Lower leg skin (tissue), 4 donors: ENCODE measurements at regions not wholly inside any gene's neighbourhood (a gene's known extent, or its start where the extent isn't known, plus 50 kb on each side); places are given as distances from the start of the nearest gene placed in this dataset.
"Not testable (repeated sequence)": the region's sequence is repeated elsewhere in the genome, so short reads cannot be mapped to it uniquely, and the experiment has no call there.

Experiments
- DNase-seq, 2 donors: peaks; one replicate each; pipeline ENCODE4 v3.0.0-alpha.2; 2019; ENCODE audit warnings: low spot score in 2 of 2
- H3K4me3 ChIP-seq: fragments of 200-600 bp; sonication (generic); 2 replicates; pipeline ENCODE4 v1.5.1; 2017; ENCODE audit warnings: mild to moderate bottlenecking, low read depth; ENCODE audit not compliant: poor library complexity, severe bottlenecking
- CTCF ChIP-seq, 3 donors: fragments of 450-650 bp; IDR thresholded peaks; one replicate each; pipeline ENCODE4 v1.5.1; 2016; ENCODE audit warnings: antibody characterized with exemption in 3 of 3, mild to moderate bottlenecking in 3 of 3, moderate library complexity in 2 of 3
- POLR2A ChIP-seq, 2 donors: fragments of 450-650 bp; IDR thresholded peaks; one replicate each; pipeline ENCODE4 v1.6.1; 2016 to 2017; ENCODE audit warnings: antibody characterized with exemption in 2 of 2, mild to moderate bottlenecking in 1 of 2, moderate library complexity in 1 of 2
- WGBS, 2 donors: methylation state at CpG; one replicate each; pipeline ENCODE4 v1.1.5; 2018; 5-methylcytosine and 5-hydroxymethylcytosine counted together
- intact Hi-C: fragments of 100-400 bp; cut with DNase I; formaldehyde crosslinking; loops from one replicate; pipeline ENCODE4 v1.15.0; 2023; ENCODE audit warnings: low total_unique reads

GRCh38 chr3:177658354-177658753, 461.1 kb upstream of the TBL1XR1 start:
- no peak for TF ChIP-seq POLR2A (IDR thresholded peaks at IDR 0.05)
- no peak for TF ChIP-seq CTCF (IDR thresholded peaks at IDR 0.05)
- intact Hi-C loops: no loop called here
- no peak for DNase-seq
- no peak overlapping the region for H3K4me3 ChIP-seq

DNA sequence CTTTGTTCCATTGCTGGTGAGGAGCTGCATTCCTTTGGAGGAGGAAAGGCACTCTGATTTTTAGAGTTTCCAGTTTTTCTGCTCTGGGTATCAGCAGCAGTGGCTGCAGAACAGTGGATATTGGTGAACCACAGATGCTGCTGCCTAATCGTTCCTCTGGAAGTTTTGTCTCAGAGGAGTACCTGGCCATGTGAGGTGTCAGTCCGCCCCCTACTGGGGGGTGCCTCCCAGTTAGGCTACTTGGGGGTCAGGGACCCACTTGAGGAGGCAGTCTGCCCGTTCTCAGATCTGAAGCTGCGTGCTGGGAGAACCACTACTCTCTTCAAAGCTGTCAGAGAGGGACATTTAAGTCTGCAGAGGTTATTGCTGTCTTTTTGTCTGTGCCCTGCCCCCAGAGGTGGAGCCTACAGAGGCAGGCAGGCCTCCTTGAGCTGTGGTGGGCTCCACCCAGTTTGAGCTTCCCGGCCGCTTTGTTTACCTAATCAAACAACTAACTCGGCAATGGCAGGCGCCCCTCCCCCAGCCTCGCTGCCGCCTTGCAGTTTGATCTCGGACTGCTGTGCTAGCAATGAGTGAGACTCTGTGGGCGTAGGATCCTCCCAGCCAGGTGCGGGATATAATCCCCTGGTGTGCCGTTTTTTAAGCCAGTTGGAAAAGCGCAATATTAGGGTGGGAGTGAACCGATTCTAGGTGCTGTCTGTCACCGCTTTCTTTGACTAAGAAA, 467.3 kb upstream of the TBL1XR1 start:
- 96 to 97% methylated on average over 4 to 9 of the region's 17 CpGs for WGBS, 2 donors
- H3K4me3 ChIP-seq, DNase-seq, intact Hi-C loops: not testable (repeated sequence)

- no peak overlapping the region for H3K4me3 ChIP-seq
- WGBS, 2 donors: 92 to 98% methylated on average over 8 to 9 of the region's 9 CpGs
- TF ChIP-seq CTCF (IDR thresholded peaks at IDR 0.05) (no peak), POLR2A (IDR thresholded peaks at IDR 0.05) (no peak)
- intact Hi-C loops: no loop called here
- DNase-seq: no peak
These were observed 468.0 kb upstream of the TBL1XR1 start for GRCh38 chr3:177665122-177665808.

- DNase-seq: no peak
- H3K4me3 ChIP-seq: no peak overlapping the region
- 87 to 95% methylated on average over 10 of the region's 10 CpGs for WGBS, 2 donors
- no peak for TF ChIP-seq POLR2A (IDR thresholded peaks at IDR 0.05)
- no peak for TF ChIP-seq CTCF (IDR thresholded peaks at IDR 0.05)
- intact Hi-C loops: no loop called here
These were observed 475.1 kb upstream of the TBL1XR1 start for GRCh38 chr3:177672252-177672911.

DNA sequence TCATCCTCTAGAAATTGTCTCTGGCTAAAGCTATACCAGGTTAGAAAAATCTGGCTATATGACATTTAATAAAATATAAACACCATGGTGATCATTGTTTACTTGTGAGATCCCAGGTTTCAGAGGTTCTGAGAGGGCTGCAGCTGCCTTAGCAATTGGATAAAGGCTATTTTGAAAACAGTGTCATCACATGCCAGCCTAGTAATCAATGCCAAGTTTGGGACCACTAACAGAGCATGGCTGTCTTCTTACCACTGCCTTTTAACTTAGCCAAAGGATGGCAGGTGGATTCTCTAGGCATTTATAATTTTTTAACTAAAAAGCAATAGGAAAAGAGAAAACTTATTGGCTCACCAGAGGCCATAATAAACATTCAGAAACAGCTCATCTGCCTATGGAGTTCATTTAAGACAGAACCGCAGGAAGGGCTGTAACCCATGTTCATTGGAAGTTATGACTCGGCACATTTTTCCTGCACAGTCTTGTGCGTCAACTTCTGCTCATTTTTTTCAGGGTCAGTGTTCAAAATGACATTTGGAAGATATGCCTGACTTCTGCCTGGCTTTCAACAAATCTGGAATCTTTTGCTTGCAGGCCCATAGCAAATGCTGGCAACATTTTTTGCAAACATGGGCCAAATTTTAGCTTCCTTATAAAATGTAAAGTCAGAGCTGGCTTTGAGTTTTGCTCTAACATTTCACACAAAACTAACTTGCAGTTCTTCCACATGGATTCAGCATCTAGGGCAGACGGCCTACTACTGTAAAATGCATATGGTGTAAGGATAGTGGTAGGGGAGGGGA, 476.0 kb upstream of the TBL1XR1 start:
- 33 to 35% methylated on average over 4 of the region's 4 CpGs for WGBS, 2 donors
- H3K4me3 ChIP-seq: no peak overlapping the region
- intact Hi-C loops: no loop called here
- no peak for DNase-seq
- TF ChIP-seq POLR2A (IDR thresholded peaks at IDR 0.05): no peak
- no peak for TF ChIP-seq CTCF (IDR thresholded peaks at IDR 0.05)

DNA sequence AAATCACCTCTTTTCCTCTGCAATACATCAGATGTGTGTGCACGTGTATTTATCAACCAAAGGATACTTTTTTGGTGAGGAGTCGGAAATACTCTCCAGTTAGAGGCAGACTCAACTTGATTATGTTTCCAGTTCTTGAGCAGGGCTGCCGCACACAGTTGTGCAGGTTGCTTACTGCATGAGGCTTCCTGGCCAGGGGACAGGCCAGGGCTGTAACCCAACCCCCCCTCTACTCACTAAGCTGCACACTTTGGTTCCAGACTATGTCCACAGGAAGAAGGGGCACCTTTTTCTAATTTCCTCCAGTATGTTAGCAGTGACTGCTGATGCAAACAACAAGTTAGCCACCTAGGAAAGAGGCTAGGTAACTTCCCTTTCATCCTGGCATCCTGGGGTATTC, 476.9 kb upstream of the TBL1XR1 start:
- intact Hi-C loops: no loop called here
- DNase-seq: no peak
- TF ChIP-seq POLR2A (IDR thresholded peaks at IDR 0.05): no peak
- TF ChIP-seq CTCF (IDR thresholded peaks at IDR 0.05): no peak
- no peak overlapping the region for H3K4me3 ChIP-seq
- WGBS, 2 donors: 94 to 96% methylated on average over 3 of the region's 3 CpGs
